Caki2 (cell line): ENCODE measurements at regions not wholly inside any gene's neighbourhood (a gene's known extent, or its start where the extent isn't known, plus 50 kb on each side); places are given as distances from the start of the nearest gene placed in this dataset.

Experiments used
- DNase-seq: peaks from one replicate; pipeline ENCODE4 v3.0.0-alpha.2; 2015; ENCODE audit warnings: low read depth
- in situ Hi-C: cut with HindIII; loops from 2 replicates; pipeline ENCODE4 v1.10.0; 2016; ENCODE audit warnings: low sequenced_read_pairs, low pct_unique_long_range_greater_than_20kb, mixed read lengths

GRCh38 chr2:139354518-139354917, 574.3 kb upstream of the NXPH2 start:
- DNase-seq = no peak
- in situ Hi-C loops = no loop called here

- in situ Hi-C loops = no loop called here
- no peak for DNase-seq
These were observed 573.7 kb upstream of the NXPH2 start for GRCh38 chr2:139353874-139354273.

GRCh38 chr2:139317259-139317658, 537.1 kb upstream of the NXPH2 start:
- no peak for DNase-seq
- in situ Hi-C loops = no loop called here

GRCh38 chr2:139314059-139314458, 533.9 kb upstream of the NXPH2 start:
- DNase-seq = no peak
- in situ Hi-C loops = no loop called here

- DNase-seq = no peak
- in situ Hi-C loops = no loop called here
These were observed 516.6 kb upstream of the NXPH2 start for GRCh38 chr2:139296672-139297209.

- in situ Hi-C loops = no loop called here
- DNase-seq = no peak
These were observed 513.9 kb upstream of the NXPH2 start for GRCh38 chr2:139293992-139294548.

- DNase-seq = no peak
- in situ Hi-C loops = no loop called here
These were observed 500.9 kb upstream of the NXPH2 start for GRCh38 chr2:139281124-139281523.

GRCh38 chr2:139271879-139272278, 491.7 kb upstream of the NXPH2 start:
- in situ Hi-C loops = no loop called here
- no peak for DNase-seq

GRCh38 chr2:139271149-139271548, 491.0 kb upstream of the NXPH2 start:
- no peak for DNase-seq
- in situ Hi-C loops = no loop called here

GRCh38 chr2:139260052-139260430, 479.9 kb upstream of the NXPH2 start:
- DNase-seq = no peak
- in situ Hi-C loops = no loop called here

- DNase-seq = no peak
- in situ Hi-C loops = no loop called here
These were observed 479.3 kb upstream of the NXPH2 start for GRCh38 chr2:139259422-139260051.

- in situ Hi-C loops = no loop called here
These were observed 461.1 kb upstream of the NXPH2 start for GRCh38 chr2:139241286-139241685.

GRCh38 chr2:139237023-139237422, 456.8 kb upstream of the NXPH2 start:
- DNase-seq = no peak
- in situ Hi-C loops = no loop called here

More at GRCh38 chr2:139241286-139241685, 461.1 kb upstream of the NXPH2 start:
- no peak for DNase-seq

- in situ Hi-C loops = no loop called here
- DNase-seq = no peak
These were observed 450.7 kb upstream of the NXPH2 start for GRCh38 chr2:139230881-139231280.

GRCh38 chr2:139228276-139228675, 448.1 kb upstream of the NXPH2 start:
- DNase-seq = no peak
- in situ Hi-C loops = no loop called here

- in situ Hi-C loops = no loop called here
- DNase-seq = no peak
These were observed 445.8 kb upstream of the NXPH2 start for GRCh38 chr2:139225961-139226360.

- in situ Hi-C loops = no loop called here
- no peak for DNase-seq
These were observed 438.0 kb upstream of the NXPH2 start for GRCh38 chr2:139218181-139218580.

GRCh38 chr2:139217641-139218040, 437.5 kb upstream of the NXPH2 start:
- in situ Hi-C loops = no loop called here
- DNase-seq = no peak

GRCh38 chr2:139216435-139216834, 436.2 kb upstream of the NXPH2 start:
- DNase-seq = no peak
- in situ Hi-C loops = no loop called here

- in situ Hi-C loops = no loop called here
- DNase-seq = no peak
These were observed 434.6 kb upstream of the NXPH2 start for GRCh38 chr2:139214801-139215200.
